K562 (cell line): ENCODE measurements at regions not wholly inside any gene's neighbourhood (a gene's known extent, or its start where the extent isn't known, plus 50 kb on each side); places are given as distances from the start of the nearest gene placed in this dataset.

Experiments used
- BDP1 ChIP-seq: IDR thresholded peaks from 3 replicates; pipeline ENCODE4 v1.6.1; 2011; ENCODE audit not compliant: insufficient read length, insufficient read depth
- HDAC2 ChIP-seq: fragments of 450-650 bp; IDR thresholded peaks from 2 replicates; pipeline ENCODE4 v1.6.1; 2016; ENCODE audit warnings: mild to moderate bottlenecking
- HNRNPH1 ChIP-seq: fragments of 200-400 bp; formaldehyde crosslinking; optimal IDR thresholded peaks from 2 replicates; pipeline ENCODE3; 2017; ENCODE audit warnings: low read depth, mild to moderate bottlenecking, low read length, moderate library complexity
- KHSRP ChIP-seq: fragments of 450-650 bp; IDR thresholded peaks from 2 replicates; pipeline ENCODE4 v1.6.1; 2017
- KLF13 ChIP-seq: fragments of 450-650 bp; IDR thresholded peaks from 2 replicates; pipeline ENCODE4 v1.6.1; 2016; ENCODE audit warnings: missing genetic modification characterization, low read depth, mild to moderate bottlenecking, missing compliant biosample characterization, moderate library complexity, borderline replicate concordance
- POLR2AphosphoS2 ChIP-seq: IDR thresholded peaks from 2 replicates; pipeline ENCODE4 v1.6.1; 2012; ENCODE audit warnings: low read length, improper control_type of control experiment
- POLR2G ChIP-seq: fragments of 200-400 bp; formaldehyde crosslinking; IDR thresholded peaks from 2 replicates; pipeline ENCODE4 v1.6.1; 2017; ENCODE audit warnings: low read depth, mild to moderate bottlenecking, antibody characterized with exemption, low read length, moderate library complexity
- RAD51 ChIP-seq: fragments of 450-650 bp; IDR thresholded peaks from 2 replicates; pipeline ENCODE4 v1.7.1; 2016; ENCODE audit warnings: low read depth, mild to moderate bottlenecking, borderline replicate concordance
- RBM25 ChIP-seq: fragments of 200-400 bp; formaldehyde crosslinking; IDR thresholded peaks from 2 replicates; pipeline ENCODE4 v1.6.1; 2018; ENCODE audit warnings: low read length, low read depth, moderate library complexity; ENCODE audit not compliant: severe bottlenecking
- TAL1 ChIP-seq: fragments of 450-650 bp; IDR thresholded peaks from 2 replicates; pipeline ENCODE4 v1.6.1; 2016; ENCODE audit warnings: mild to moderate bottlenecking
- YY1 ChIP-seq, 3 experiments: IDR thresholded peaks; 2 replicates each; pipeline ENCODE4 v1.6.1; 2011; ENCODE audit warnings: low read length in 2 of 3, mild to moderate bottlenecking in 2 of 3, moderate library complexity in 2 of 3, borderline replicate concordance in 1 of 3, control low read depth in 1 of 3, low read depth in 1 of 3; ENCODE audit not compliant: insufficient read depth in 3 of 3, insufficient replicate concordance in 2 of 3, control insufficient read depth in 1 of 3, insufficient read length in 1 of 3; ENCODE audit errors: extremely low read depth in 1 of 3
- ZNF696 ChIP-seq: fragments of 250-450 bp; sonication (Bioruptor Pico); conservative IDR thresholded peaks from 2 replicates; pipeline ENCODE4 v1.4.0; 2020; ENCODE audit warnings: mild to moderate bottlenecking, moderate library complexity
- TF ChIP-seq, protein P1 (sequence below): fragments of 250-450 bp; sonication (Bioruptor Pico); IDR thresholded peaks from 2 replicates; pipeline ENCODE4 v1.4.0; 2020; ENCODE audit warnings: borderline replicate concordance
- TF ChIP-seq, protein P2 (sequence below): fragments of 450-650 bp; IDR thresholded peaks from 2 replicates; pipeline ENCODE4 v1.6.1; 2018; ENCODE audit not compliant: partially characterized antibody
- TF ChIP-seq, protein P3 (sequence below): fragments of 250-450 bp; sonication (Bioruptor Pico); IDR thresholded peaks from 2 replicates; pipeline ENCODE4 v1.5.0; 2021
- TF ChIP-seq, protein P4 (sequence below): sonication (generic); formaldehyde crosslinking; IDR thresholded peaks from 2 replicates; pipeline ENCODE4 v1.8.0; 2022; ENCODE audit warnings: missing genetic modification reagents, mild to moderate bottlenecking, borderline replicate concordance

DNA sequence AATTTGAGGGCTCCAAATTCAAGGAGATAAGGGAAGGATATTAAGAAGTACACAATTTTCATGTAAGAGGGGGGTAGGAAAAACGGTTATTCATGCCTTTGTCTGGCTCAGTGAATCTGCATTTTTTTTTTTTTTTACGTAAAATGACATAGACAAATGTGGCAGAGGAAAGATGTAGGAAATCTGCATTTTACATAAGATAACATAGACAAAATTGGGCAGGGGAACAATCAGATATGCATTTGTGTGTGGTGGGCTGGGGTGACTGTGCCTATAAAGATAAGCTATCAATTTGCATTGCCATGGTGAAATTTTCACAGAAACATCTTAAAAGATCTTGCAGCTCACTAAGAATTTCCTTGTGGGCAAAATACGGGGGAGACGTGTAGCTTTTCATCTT lies 92.7 kb upstream of the GPR141 start (continued):
- TF ChIP-seq, protein P1, sequence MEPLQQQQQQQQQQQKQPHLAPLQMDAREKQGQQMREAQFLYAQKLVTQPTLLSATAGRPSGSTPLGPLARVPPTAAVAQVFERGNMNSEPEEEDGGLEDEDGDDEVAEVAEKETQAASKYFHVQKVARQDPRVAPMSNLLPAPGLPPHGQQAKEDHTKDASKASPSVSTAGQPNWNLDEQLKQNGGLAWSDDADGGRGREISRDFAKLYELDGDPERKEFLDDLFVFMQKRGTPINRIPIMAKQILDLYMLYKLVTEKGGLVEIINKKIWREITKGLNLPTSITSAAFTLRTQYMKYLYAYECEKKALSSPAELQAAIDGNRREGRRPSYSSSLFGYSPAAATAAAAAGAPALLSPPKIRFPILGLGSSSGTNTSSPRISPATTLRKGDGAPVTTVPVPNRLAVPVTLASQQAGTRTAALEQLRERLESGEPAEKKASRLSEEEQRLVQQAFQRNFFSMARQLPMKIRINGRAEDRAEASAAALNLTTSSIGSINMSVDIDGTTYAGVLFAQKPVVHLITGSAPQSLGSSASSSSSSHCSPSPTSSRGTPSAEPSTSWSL (CRISPR knock-in tag): no peak
- TF ChIP-seq RAD51 (no peak), POLR2AphosphoS2 (no peak), RBM25 (no peak), HNRNPH1 (no peak), TAL1 (peak; percentile 35; the same call in 1 of the 2 replicates), BDP1 (no peak), ZNF696 (no peak), YY1 (IDR thresholded peaks at IDR 0.05; ENCODE audit: borderline replicate concordance in 1 of 3, control insufficient read depth in 1 of 3, extremely low read depth in 1 of 3, insufficient read depth in 3 of 3, insufficient read length in 1 of 3, insufficient replicate concordance in 2 of 3, low read depth in 1 of 3, low read length in 2 of 3) (no peak), HDAC2 (no peak), KLF13 (tag) (no peak), POLR2G (no peak), KHSRP (no peak)
- TF ChIP-seq, protein P2, sequence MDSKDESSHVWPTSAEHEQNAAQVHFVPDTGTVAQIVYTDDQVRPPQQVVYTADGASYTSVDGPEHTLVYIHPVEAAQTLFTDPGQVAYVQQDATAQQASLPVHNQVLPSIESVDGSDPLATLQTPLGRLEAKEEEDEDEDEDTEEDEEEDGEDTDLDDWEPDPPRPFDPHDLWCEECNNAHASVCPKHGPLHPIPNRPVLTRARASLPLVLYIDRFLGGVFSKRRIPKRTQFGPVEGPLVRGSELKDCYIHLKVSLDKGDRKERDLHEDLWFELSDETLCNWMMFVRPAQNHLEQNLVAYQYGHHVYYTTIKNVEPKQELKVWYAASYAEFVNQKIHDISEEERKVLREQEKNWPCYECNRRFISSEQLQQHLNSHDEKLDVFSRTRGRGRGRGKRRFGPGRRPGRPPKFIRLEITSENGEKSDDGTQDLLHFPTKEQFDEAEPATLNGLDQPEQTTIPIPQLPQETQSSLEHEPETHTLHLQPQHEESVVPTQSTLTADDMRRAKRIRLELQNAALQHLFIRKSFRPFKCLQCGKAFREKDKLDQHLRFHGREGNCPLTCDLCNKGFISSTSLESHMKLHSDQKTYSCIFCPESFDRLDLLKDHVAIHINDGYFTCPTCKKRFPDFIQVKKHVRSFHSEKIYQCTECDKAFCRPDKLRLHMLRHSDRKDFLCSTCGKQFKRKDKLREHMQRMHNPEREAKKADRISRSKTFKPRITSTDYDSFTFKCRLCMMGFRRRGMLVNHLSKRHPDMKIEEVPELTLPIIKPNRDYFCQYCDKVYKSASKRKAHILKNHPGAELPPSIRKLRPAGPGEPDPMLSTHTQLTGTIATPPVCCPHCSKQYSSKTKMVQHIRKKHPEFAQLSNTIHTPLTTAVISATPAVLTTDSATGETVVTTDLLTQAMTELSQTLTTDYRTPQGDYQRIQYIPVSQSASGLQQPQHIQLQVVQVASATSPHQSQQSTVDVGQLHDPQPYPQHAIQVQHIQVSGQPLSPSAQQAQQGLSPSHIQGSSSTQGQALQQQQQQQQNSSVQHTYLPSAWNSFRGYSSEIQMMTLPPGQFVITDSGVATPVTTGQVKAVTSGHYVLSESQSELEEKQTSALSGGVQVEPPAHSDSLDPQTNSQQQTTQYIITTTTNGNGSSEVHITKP: no peak
- TF ChIP-seq, protein P3, sequence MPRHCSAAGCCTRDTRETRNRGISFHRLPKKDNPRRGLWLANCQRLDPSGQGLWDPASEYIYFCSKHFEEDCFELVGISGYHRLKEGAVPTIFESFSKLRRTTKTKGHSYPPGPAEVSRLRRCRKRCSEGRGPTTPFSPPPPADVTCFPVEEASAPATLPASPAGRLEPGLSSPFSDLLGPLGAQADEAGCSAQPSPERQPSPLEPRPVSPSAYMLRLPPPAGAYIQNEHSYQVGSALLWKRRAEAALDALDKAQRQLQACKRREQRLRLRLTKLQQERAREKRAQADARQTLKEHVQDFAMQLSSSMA (CRISPR knock-in tag): no peak
- TF ChIP-seq, protein P4, sequence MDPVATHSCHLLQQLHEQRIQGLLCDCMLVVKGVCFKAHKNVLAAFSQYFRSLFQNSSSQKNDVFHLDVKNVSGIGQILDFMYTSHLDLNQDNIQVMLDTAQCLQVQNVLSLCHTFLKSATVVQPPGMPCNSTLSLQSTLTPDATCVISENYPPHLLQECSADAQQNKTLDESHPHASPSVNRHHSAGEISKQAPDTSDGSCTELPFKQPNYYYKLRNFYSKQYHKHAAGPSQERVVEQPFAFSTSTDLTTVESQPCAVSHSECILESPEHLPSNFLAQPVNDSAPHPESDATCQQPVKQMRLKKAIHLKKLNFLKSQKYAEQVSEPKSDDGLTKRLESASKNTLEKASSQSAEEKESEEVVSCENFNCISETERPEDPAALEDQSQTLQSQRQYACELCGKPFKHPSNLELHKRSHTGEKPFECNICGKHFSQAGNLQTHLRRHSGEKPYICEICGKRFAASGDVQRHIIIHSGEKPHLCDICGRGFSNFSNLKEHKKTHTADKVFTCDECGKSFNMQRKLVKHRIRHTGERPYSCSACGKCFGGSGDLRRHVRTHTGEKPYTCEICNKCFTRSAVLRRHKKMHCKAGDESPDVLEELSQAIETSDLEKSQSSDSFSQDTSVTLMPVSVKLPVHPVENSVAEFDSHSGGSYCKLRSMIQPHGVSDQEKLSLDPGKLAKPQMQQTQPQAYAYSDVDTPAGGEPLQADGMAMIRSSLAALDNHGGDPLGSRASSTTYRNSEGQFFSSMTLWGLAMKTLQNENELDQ (CRISPR knock-in tag): no peak
